Mucosa of descending colon (tissue), 3 donors: ENCODE measurements at regions not wholly inside any gene's neighbourhood (a gene's known extent, or its start where the extent isn't known, plus 50 kb on each side); places are given as distances from the start of the nearest gene placed in this dataset.

Experiments
- ATAC-seq: fragments of 200-7000 bp; cut with Tn5 transposase; one replicate; pipeline ENCODE4 v1.9.1; 2020; ENCODE audit warnings: mild to moderate bottlenecking, moderate library complexity
- DNase-seq, 3 donors: peaks; one replicate each; pipeline ENCODE4 v3.0.0-alpha.2; 2020
- H3K36me3 ChIP-seq: fragments of 200-600 bp; one replicate; pipeline ENCODE4 v1.8.0; 2021; ENCODE audit warnings: low read depth, mild to moderate bottlenecking
- H3K4me1 ChIP-seq: fragments of 200-600 bp; one replicate; pipeline ENCODE4 v1.8.0; 2021; ENCODE audit warnings: low read depth, mild to moderate bottlenecking
- H3K4me3 ChIP-seq: fragments of 200-600 bp; one replicate; pipeline ENCODE4 v1.8.0; 2021; ENCODE audit warnings: mild to moderate bottlenecking
- H3K9me3 ChIP-seq: fragments of 200-600 bp; one replicate; pipeline ENCODE4 v1.8.0; 2021; ENCODE audit warnings: mild to moderate bottlenecking
- CTCF ChIP-seq: fragments of 200-600 bp; IDR thresholded peaks from one replicate; pipeline ENCODE4 v1.8.0; 2022; ENCODE audit warnings: antibody characterized with exemption, mild to moderate bottlenecking
- intact Hi-C, 2 donors: fragments of 100-400 bp; cut with DNase I in 1 of 2; cut with micrococcal nuclease in 1 of 2; formaldehyde crosslinking; loops; one replicate each; pipeline versions ENCODE4 v1.11.0 to v1.11.1; 2022; cut with DNase I, micrococcal nuclease
- donor health status: DM: no; HTN: no; CAD: no; lungs with moderate emphysema.
- donor health status: DM: no; HTN: no; CAD: no.
- donor health status: DM: no; HTN: yes; CAD: no.

GRCh38 chr18:23355206-23355605 is 97.9 kb upstream of the RIOK3 start:
- intact Hi-C loops: no loop called here

GRCh38 chr18:23356424-23356823 is 96.7 kb upstream of the RIOK3 start:
- intact Hi-C loops: no loop called here

More at GRCh38 chr18:23355206-23355605, 97.9 kb upstream of the RIOK3 start:
- no peaks in the 10 kb centered on the region for H3K9me3 ChIP-seq
- no peak for TF ChIP-seq CTCF
- no peaks in the 10 kb centered on the region for H3K36me3 ChIP-seq
- H3K4me1 ChIP-seq: peaks cover 8% of the 10 kb centered on the region
- DNase-seq: no peak
- no peak overlapping the region for H3K4me3 ChIP-seq
- no peak for ATAC-seq

DNA sequence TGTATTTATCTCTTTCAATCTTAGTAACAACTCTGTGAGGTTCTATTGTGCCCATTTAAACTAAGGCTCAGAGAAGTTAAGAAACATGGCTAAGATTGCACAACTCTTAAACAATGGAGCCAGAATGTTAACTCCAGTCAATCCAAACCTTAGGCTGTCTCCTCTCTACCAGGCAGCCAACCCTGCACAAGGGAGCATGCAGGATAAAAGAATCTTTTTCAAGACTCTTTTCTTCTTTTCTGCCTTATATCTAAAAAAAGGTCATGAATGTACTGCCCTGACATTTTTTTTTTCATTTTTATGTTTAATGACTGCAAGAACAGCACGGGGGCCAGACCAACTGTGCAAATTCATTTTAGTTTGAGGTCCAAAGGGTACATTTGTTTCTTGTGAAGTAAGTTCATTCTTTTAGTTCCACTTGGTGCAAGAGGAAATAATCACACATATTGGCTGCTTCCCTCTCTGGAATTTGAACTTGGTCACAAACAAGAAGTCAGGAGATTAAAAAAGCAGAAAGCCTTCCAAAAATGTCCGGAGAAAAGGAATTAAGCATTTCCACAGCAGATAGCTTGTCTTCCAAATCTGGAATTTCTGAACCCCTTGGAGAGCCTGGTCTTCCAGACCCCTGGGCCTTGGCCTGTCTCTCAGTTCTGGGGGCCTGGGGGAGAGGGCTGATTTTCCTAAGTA is 96.0 kb upstream of the RIOK3 start:
- Histone ChIP-seq H3K36me3 (no peaks in the 10 kb centered on the region), H3K4me1 (peaks cover 8% of the 10 kb centered on the region), H3K4me3 (no peak overlapping the region), H3K9me3 (no peaks in the 10 kb centered on the region)
- DNase-seq (no peak), ATAC-seq (no peak)
- intact Hi-C loops: no loop called here
- TF ChIP-seq CTCF: no peak

More at GRCh38 chr18:23356424-23356823, 96.7 kb upstream of the RIOK3 start:
- DNase-seq (no peak), ATAC-seq (no peak)
- H3K4me1 ChIP-seq: peaks cover 8% of the 10 kb centered on the region
- H3K36me3 ChIP-seq: no peaks in the 10 kb centered on the region
- no peak overlapping the region for H3K4me3 ChIP-seq
- no peaks in the 10 kb centered on the region for H3K9me3 ChIP-seq
- TF ChIP-seq CTCF: no peak

DNA sequence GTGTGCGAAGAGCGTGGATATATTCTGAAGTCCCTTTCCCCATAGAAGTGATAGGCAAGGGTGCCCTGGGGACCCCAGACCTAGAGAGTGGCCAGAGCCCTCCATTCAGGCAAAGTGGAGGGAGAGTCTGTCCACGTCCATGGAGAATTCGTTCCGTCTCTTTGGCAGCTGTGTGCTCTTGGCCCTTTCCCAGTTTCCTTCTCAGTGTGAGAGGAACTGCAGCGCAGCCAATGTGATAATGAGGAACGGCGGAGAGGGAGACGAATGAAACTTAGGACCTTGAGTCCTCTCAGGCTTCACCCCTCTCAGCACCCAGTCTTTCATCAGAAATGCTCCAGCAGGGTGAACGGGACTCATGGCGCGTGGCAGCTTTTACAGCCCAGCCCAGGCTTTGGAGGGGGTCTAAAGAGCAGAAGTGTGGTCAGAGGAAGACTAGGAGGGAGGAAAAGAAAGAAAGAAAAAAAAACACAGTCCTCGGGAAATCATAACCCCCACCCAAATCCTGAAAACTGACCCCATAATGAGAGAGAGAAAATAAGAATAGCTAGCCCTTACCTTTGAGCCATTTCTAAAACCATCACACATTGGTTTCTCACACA is 95.0 kb upstream of the RIOK3 start:
- Histone ChIP-seq H3K36me3 (no peaks in the 10 kb centered on the region), H3K9me3 (no peaks in the 10 kb centered on the region), H3K4me3 (no peak overlapping the region), H3K4me1 (peaks cover 8% of the 10 kb centered on the region)
- peak; percentile 35 for ATAC-seq
- TF ChIP-seq CTCF: no peak
- intact Hi-C loops: no loop called here
- DNase-seq: peak in 2 of 3 donors; percentile 45 to 51

DNA sequence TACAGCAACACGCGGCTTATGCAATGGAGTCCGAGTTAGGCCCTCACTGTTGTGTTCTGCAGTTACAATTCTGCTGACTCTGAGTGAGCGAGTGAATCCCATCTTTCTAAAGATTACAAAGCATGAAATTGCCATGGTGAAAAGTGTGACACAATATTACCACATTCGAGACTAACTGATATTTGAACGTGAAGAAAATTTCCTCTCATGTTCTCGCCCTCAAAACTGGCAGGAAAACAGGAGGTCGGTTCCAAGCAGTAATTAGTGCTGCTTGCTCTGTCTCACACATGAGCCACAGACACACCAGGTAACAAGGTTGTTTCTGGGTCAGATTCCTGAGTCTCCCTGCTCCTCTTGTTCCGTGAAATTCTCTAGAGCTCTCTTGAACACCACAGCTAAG is 93.7 kb upstream of the RIOK3 start:
- intact Hi-C loops: no loop called here
- H3K4me3 ChIP-seq: no peak overlapping the region
- ATAC-seq: no peak

More for the DNA sequence above, 93.7 kb upstream of the RIOK3 start:
- H3K36me3 ChIP-seq: no peaks in the 10 kb centered on the region
- peaks cover 8% of the 10 kb centered on the region for H3K4me1 ChIP-seq
- no peak for DNase-seq
- TF ChIP-seq CTCF: no peak
- H3K9me3 ChIP-seq: no peaks in the 10 kb centered on the region
